GM23338 (cell line): ENCODE measurements at regions not wholly inside any gene's neighbourhood (a gene's known extent, or its start where the extent isn't known, plus 50 kb on each side); places are given as distances from the start of the nearest gene placed in this dataset.
A peak's percentile ranks its signal among the peaks of the same experiment; 100 is the strongest.

Experiments used
- ATAC-seq: fragments of 200-7000 bp; cut with Tn5 transposase; 3 replicates; pipeline ENCODE4 v1.9.1; 2020
- DNase-seq: peaks from one replicate; pipeline ENCODE4 v3.0.0-alpha.2; 2015; ENCODE audit warnings: low spot score
- H2AFZ ChIP-seq: fragments of 200-600 bp; sonication (generic); 2 replicates; pipeline ENCODE4 v1.8.0; 2016; ENCODE audit warnings: antibody characterized with exemption, mild to moderate bottlenecking, moderate library complexity
- H3F3A ChIP-seq: fragments of 200-600 bp; sonication (generic); replicated peaks from 2 replicates; pipeline ENCODE4 v1.8.0; 2017; ENCODE audit warnings: antibody characterized with exemption, mixed run types, low read depth
- H3K27ac ChIP-seq: fragments of 200-600 bp; sonication (generic); 2 replicates; pipeline ENCODE4 v1.6.1; 2016; ENCODE audit warnings: low read depth
- H3K27me3 ChIP-seq: fragments of 200-600 bp; sonication (generic); 2 replicates; pipeline ENCODE4 v1.8.0; 2016; ENCODE audit warnings: mild to moderate bottlenecking, mixed run types, moderate library complexity; ENCODE audit not compliant: insufficient read depth
- H3K36me3 ChIP-seq: fragments of 200-600 bp; sonication (generic); 2 replicates; pipeline ENCODE4 v1.8.0; 2016; ENCODE audit warnings: mild to moderate bottlenecking; ENCODE audit not compliant: insufficient read depth
- H3K4me1 ChIP-seq: fragments of 200-600 bp; sonication (generic); 2 replicates; pipeline ENCODE4 v1.8.0; 2016; ENCODE audit warnings: mild to moderate bottlenecking, moderate library complexity; ENCODE audit not compliant: insufficient read depth
- H3K4me2 ChIP-seq: fragments of 200-600 bp; sonication (generic); 2 replicates; pipeline ENCODE4 v1.7.1; 2017; ENCODE audit warnings: mixed run types
- H3K4me3 ChIP-seq: fragments of 200-600 bp; sonication (generic); 2 replicates; pipeline ENCODE4 v1.6.1; 2016; ENCODE audit warnings: mixed run types
- H3K79me2 ChIP-seq: fragments of 200-600 bp; sonication (generic); replicated peaks from 2 replicates; pipeline ENCODE4 v1.8.0; 2017; ENCODE audit warnings: mild to moderate bottlenecking; ENCODE audit not compliant: insufficient read depth
- H3K9me2 ChIP-seq: fragments of 200-600 bp; sonication (generic); 2 replicates; pipeline ENCODE4 v1.8.0; 2017; ENCODE audit not compliant: insufficient read depth
- H4K20me1 ChIP-seq: fragments of 200-600 bp; sonication (generic); replicated peaks from 2 replicates; pipeline ENCODE4 v1.8.0; 2017; ENCODE audit warnings: mild to moderate bottlenecking; ENCODE audit not compliant: insufficient read depth
- H3K27ac Mint-ChIP-seq: 2 replicates; pipeline ENCODE4 v1.8.0; 2020; ENCODE audit warnings: inconsistent platforms, mild to moderate bottlenecking, moderate library complexity, mixed read lengths
- H3K27me3 Mint-ChIP-seq: 3 replicates; pipeline ENCODE4 v1.8.0; 2022; ENCODE audit warnings: low read depth, mild to moderate bottlenecking, moderate library complexity, mixed read lengths, inconsistent platforms; ENCODE audit not compliant: insufficient read depth, poor library complexity
- H3K36me3 Mint-ChIP-seq: 3 replicates; pipeline ENCODE4 v1.8.0; 2021; ENCODE audit warnings: low read depth, mild to moderate bottlenecking, inconsistent platforms, moderate library complexity, mixed read lengths
- H3K4me1 Mint-ChIP-seq: 3 replicates; pipeline ENCODE4 v1.8.0; 2020; ENCODE audit warnings: mild to moderate bottlenecking, inconsistent platforms, mixed read lengths
- H3K4me3 Mint-ChIP-seq: 3 replicates; pipeline ENCODE4 v1.8.0; 2021; ENCODE audit warnings: moderate library complexity, mild to moderate bottlenecking, inconsistent platforms, mixed read lengths
- H3K9me3 Mint-ChIP-seq: 3 replicates; pipeline ENCODE4 v1.8.0; 2020; ENCODE audit warnings: moderate library complexity, mild to moderate bottlenecking, inconsistent platforms, mixed read lengths
- CREB1 ChIP-seq: fragments of 250-450 bp; sonication (Bioruptor Pico); IDR thresholded peaks from 2 replicates; pipeline ENCODE4 v1.5.0; 2020; ENCODE audit warnings: low read depth, mild to moderate bottlenecking, moderate library complexity
- CTCF ChIP-seq, 2 experiments: fragments of 200-600 bp in 1 of 2; sonication (generic) in 1 of 2; conservative IDR thresholded peaks; 2 replicates each; pipeline versions ENCODE4 v1.5.1 to v1.6.1; 2016 to 2017; ENCODE audit warnings: antibody characterized with exemption in 2 of 2, low read depth in 2 of 2, mild to moderate bottlenecking in 2 of 2, moderate library complexity in 1 of 2
- ETS1 ChIP-seq: IDR thresholded peaks from 2 replicates; pipeline ENCODE4 v1.6.1; 2016; ENCODE audit warnings: antibody characterized with exemption
- EZH2phosphoT487 ChIP-seq: fragments of 200-600 bp; sonication (generic); IDR thresholded peaks from one replicate; pipeline ENCODE4 v1.8.1; 2018; ENCODE audit warnings: antibody characterized with exemption; ENCODE audit not compliant: unreplicated experiment
- JUNB ChIP-seq: IDR thresholded peaks from one replicate; pipeline ENCODE4 v1.6.1; 2016; ENCODE audit warnings: antibody characterized with exemption; ENCODE audit not compliant: unreplicated experiment
- NANOG ChIP-seq: IDR thresholded peaks from 2 replicates; pipeline ENCODE4 v1.6.1; 2016; ENCODE audit warnings: antibody characterized with exemption, borderline replicate concordance
- POLR2AphosphoS5 ChIP-seq: IDR thresholded peaks from 2 replicates; pipeline ENCODE4 v1.6.1; 2016; ENCODE audit warnings: antibody characterized with exemption, low read depth
- STAT1 ChIP-seq: IDR thresholded peaks from one replicate; pipeline ENCODE4 v1.6.1; 2016; ENCODE audit warnings: antibody characterized with exemption; ENCODE audit not compliant: unreplicated experiment
- ZNF114 ChIP-seq: fragments of 250-450 bp; sonication (Bioruptor Pico); IDR thresholded peaks from 2 replicates; pipeline ENCODE4 v1.5.0; 2020; ENCODE audit warnings: mild to moderate bottlenecking, moderate library complexity
- ZNF462 ChIP-seq: fragments of 250-450 bp; sonication (Bioruptor Pico); IDR thresholded peaks from 2 replicates; pipeline ENCODE4 v1.5.0; 2020; ENCODE audit warnings: mild to moderate bottlenecking, moderate library complexity

GRCh38 chr22:19643448-19644313 is 70.6 kb upstream of the SEPTIN5 start (continued):
- TF ChIP-seq ZNF462 (CRISPR knock-in tag) (no peak), CTCF (conservative IDR thresholded peaks at IDR 0.05; ENCODE audit: low read depth in 2 of 2) (no peak)

GRCh38 chr22:19644314-19645223 is 69.7 kb upstream of the SEPTIN5 start:
- ATAC-seq (no peak), DNase-seq (no peak)
- H3K27ac Mint-ChIP-seq = no peak overlapping the region
- H3K27ac ChIP-seq = no peak overlapping the region
- peaks cover 14% of the 10 kb centered on the region for H3K4me1 Mint-ChIP-seq
- H3K4me3 Mint-ChIP-seq = no peak overlapping the region
- H3K4me2 ChIP-seq = no peak overlapping the region
- no peak overlapping the region for H3K4me3 ChIP-seq
- H3K36me3 ChIP-seq = peaks cover 5% of the 10 kb centered on the region; the same call in 1 of the 2 replicates
- no peaks in the 10 kb centered on the region; the same call in 1 of the 2 replicates for H3K4me1 ChIP-seq
- H3K27me3 ChIP-seq = no peaks in the 10 kb centered on the region
- H3K36me3 Mint-ChIP-seq = peaks cover 20% of the 10 kb centered on the region
- no peaks in the 10 kb centered on the region for H3K9me2 ChIP-seq
- H3K79me2 ChIP-seq = no peaks in the 10 kb centered on the region
- no peaks in the 10 kb centered on the region for H4K20me1 ChIP-seq
- H2AFZ ChIP-seq = 0 out of 2 replicates have a peak overlapping the region, but pooled peaks have one; percentile 23
- no peaks in the 10 kb centered on the region for H3F3A ChIP-seq
- H3K27me3 Mint-ChIP-seq = no peaks in the 10 kb centered on the region
- peaks cover 22% of the 10 kb centered on the region for H3K9me3 Mint-ChIP-seq
- no peak for TF ChIP-seq EZH2phosphoT487
- TF ChIP-seq NANOG = no peak
- no peak for TF ChIP-seq CTCF (conservative IDR thresholded peaks at IDR 0.05; ENCODE audit: low read depth in 2 of 2)
- TF ChIP-seq ZNF114 (CRISPR knock-in tag) = no peak
- TF ChIP-seq JUNB = no peak
- TF ChIP-seq STAT1 = no peak
- no peak for TF ChIP-seq ETS1
- TF ChIP-seq POLR2AphosphoS5 = no peak
- no peak for TF ChIP-seq CREB1 (CRISPR knock-in tag)
